GM10266 (cell line): ENCODE measurements at regions not wholly inside any gene's neighbourhood (a gene's known extent, or its start where the extent isn't known, plus 50 kb on each side); places are given as distances from the start of the nearest gene placed in this dataset.

Experiments
- DNase-seq: peaks from one replicate; pipeline ENCODE4 v3.0.0; 2012; ENCODE audit errors: extremely low spot score
- CTCF ChIP-seq: IDR thresholded peaks from 2 replicates; pipeline ENCODE4 v1.5.1; 2012; ENCODE audit warnings: mild to moderate bottlenecking, low read depth; ENCODE audit not compliant: control insufficient read depth, insufficient read depth; ENCODE audit errors: missing control alignments

DNA sequence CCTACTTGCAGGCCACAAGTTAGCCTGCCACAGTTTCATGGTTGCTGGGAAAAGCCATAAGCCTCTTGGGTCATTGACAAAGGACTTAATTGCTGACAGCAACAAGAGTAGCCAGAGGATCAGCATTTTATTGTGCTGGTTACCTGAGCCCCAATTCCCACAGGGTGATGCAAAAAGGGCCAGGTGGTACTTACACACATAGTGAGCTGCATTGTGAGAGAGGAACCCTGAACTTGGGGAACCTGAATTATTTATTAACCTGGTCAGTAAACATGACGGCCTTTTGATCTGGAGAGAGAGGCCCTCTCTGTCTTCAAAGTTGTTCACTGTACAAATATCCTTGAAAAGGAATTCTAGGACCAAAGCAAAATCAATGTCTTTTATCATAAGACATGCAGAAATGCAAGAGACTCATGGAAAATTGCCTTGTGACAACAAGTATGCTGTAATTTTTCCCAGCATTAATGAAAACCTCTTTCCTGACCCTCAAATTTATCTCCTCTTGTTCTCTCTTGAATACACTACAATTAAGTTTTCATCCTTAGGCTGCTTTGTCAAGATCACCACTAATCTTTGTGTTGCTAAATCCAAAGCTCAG lies 102.9 kb upstream of the PHYHIPL start:
- no peak for DNase-seq
- no peak for TF ChIP-seq CTCF

DNA sequence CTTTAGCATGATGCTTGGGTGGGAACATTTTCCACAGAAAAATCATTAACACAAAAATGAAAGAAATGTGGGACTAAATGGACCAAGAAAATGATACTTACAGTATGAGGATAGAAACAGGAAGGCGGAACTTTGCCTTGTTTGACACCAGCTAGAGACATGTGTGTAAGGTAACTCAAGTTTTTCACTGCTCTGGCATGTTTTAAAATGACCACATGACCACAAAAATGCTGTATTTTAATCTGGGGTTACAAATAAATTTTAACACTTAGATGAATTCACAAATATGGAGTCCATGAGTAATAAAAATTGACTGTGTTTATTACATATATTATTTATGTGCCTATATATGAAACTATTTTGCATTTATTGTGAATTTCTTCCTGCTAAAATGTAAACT lies 100.9 kb upstream of the PHYHIPL start:
- DNase-seq = no peak
- no peak for TF ChIP-seq CTCF

- DNase-seq = no peak
- no peak for TF ChIP-seq CTCF
Observed at GRCh38 chr10:59077855-59078254, 98.6 kb upstream of the PHYHIPL start.

- TF ChIP-seq CTCF = no peak
- DNase-seq = no peak
Observed at GRCh38 chr10:59078978-59079377, 97.5 kb upstream of the PHYHIPL start.

DNA sequence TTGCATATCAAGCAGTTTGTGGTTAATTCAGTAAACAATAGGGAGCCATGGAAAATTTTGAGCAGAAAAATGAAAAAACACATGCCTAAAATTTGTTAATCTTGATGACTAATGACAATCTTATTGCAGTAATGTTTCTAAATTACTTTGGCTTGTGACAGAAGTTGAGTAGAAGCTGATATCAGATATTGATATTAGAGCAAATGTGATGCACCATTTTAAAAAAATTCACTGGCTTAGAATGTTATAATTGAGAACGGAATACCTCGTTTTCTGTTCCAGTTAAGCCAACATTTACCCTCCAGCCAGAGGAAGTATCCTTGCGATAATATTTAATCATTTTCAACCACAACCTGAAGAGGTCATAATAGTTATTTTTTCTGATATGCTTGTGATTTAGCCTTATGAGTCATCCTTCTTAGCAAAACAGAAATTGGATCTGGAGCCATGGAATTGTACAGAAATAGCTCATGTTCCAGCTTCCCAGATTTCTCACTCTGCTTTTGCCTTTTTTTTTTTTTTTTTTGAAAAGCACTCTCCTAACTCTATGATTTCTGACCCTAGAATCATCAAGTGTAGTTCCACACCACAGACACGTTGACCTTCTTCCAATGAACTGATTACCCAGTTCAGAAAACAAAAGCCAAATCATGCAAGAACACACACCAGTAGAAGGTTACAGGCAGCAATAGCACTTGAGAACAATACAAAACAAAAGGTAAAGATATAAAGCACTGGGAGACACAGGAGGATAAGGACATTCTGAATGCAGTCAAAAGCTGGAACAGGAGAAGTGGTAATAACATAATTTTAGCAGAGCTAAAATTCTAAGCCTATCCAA lies 96.8 kb upstream of the PHYHIPL start:
- TF ChIP-seq CTCF = no peak
- no peak for DNase-seq

GRCh38 chr10:59082249-59082648 lies 94.2 kb upstream of the PHYHIPL start:
- no peak for TF ChIP-seq CTCF
- no peak for DNase-seq

- TF ChIP-seq CTCF = no peak
- DNase-seq = no peak
Observed at GRCh38 chr10:59085054-59085453, 91.4 kb upstream of the PHYHIPL start.
